OCI-LY7 (cell line): ENCODE measurements at regions not wholly inside any gene's neighbourhood (a gene's known extent, or its start where the extent isn't known, plus 50 kb on each side); places are given as distances from the start of the nearest gene placed in this dataset.

Source experiments
- BruUV-seq: library from RNA; stranded (reverse); fragments of 400-500 nt; replicated peaks from 2 replicates; lab custom pipeline; 2021; lab: Mats Ljungman, UMichigan
- CTCF ChIA-PET: fragments of 300-600 bp; sonication (Branson Sonifier 250); formaldehyde crosslinking; loops from one replicate; lab custom pipeline; 2022; ENCODE audit warnings: antibody characterized with exemption; ENCODE audit not compliant: unreplicated experiment; lab: Charles Lee
- POLR2A ChIA-PET: fragments of 300-600 bp; sonication (Branson Sonifier 250); formaldehyde crosslinking; loops from one replicate; lab custom pipeline; 2022; ENCODE audit warnings: antibody characterized with exemption; lab: Charles Lee
- DNase-seq: peaks from one replicate; pipeline ENCODE4 v3.0.0-alpha.2; 2015; ENCODE audit warnings: low spot score
- H2AFZ ChIP-seq: fragments of 200-600 bp; sonication (generic), shearing (Covaris generic); 2 replicates; pipeline ENCODE4 v1.6.1; 2014; ENCODE audit warnings: mild to moderate bottlenecking, antibody characterized with exemption, low read length, moderate library complexity
- H3K27ac ChIP-seq: fragments of 200-600 bp; sonication (generic); 2 replicates; pipeline ENCODE4 v1.5.1; 2014; ENCODE audit warnings: mixed run types, low read depth, mild to moderate bottlenecking, moderate library complexity, low read length, inconsistent platforms; ENCODE audit not compliant: poor library complexity, severe bottlenecking
- H3K36me3 ChIP-seq: fragments of 200-600 bp; sonication (generic); 2 replicates; pipeline ENCODE4 v1.6.1; 2014; ENCODE audit warnings: mild to moderate bottlenecking, antibody characterized with exemption, low read length, moderate library complexity, mixed read lengths; ENCODE audit not compliant: insufficient read depth
- H3K4me1 ChIP-seq: fragments of 200-600 bp; sonication (generic); 2 replicates; pipeline ENCODE4 v1.5.1; 2014; ENCODE audit warnings: mild to moderate bottlenecking, low read length; ENCODE audit not compliant: insufficient read depth, poor library complexity, severe bottlenecking
- H3K4me2 ChIP-seq: fragments of 200-600 bp; sonication (generic); 2 replicates; pipeline ENCODE4 v1.6.1; 2014; ENCODE audit warnings: mild to moderate bottlenecking, low read length
- H3K4me3 ChIP-seq: fragments of 200-600 bp; sonication (generic); 2 replicates; pipeline ENCODE4 v1.5.1; 2014; ENCODE audit warnings: mild to moderate bottlenecking, low read depth, low read length; ENCODE audit not compliant: poor library complexity, severe bottlenecking
- H3K79me2 ChIP-seq: fragments of 200-600 bp; sonication (generic); 2 replicates; pipeline ENCODE4 v1.6.1; 2016; ENCODE audit warnings: low read depth, mild to moderate bottlenecking, low read length, moderate library complexity, mixed read lengths; ENCODE audit not compliant: insufficient read depth
- H3K9me2 ChIP-seq: fragments of 200-600 bp; sonication (generic); 2 replicates; pipeline ENCODE4 v1.6.1; 2016; ENCODE audit warnings: mild to moderate bottlenecking, low read length, mixed read lengths; ENCODE audit not compliant: insufficient read depth
- H3K9me3 ChIP-seq: fragments of 200-600 bp; sonication (generic); 2 replicates; pipeline ENCODE4 v1.6.1; 2014; ENCODE audit warnings: mild to moderate bottlenecking, mixed run types, low read length, mixed read lengths
- H4K20me1 ChIP-seq: fragments of 200-600 bp; sonication (generic); 2 replicates; pipeline ENCODE4 v1.6.1; 2014; ENCODE audit warnings: mild to moderate bottlenecking, antibody characterized with exemption, low read length, moderate library complexity, mixed read lengths; ENCODE audit not compliant: insufficient read depth
- EZH2phosphoT487 ChIP-seq: fragments of 200-600 bp; sonication (generic); IDR thresholded peaks from 2 replicates; pipeline ENCODE4 v1.6.1; 2018; ENCODE audit warnings: low read depth, borderline replicate concordance, mild to moderate bottlenecking, mixed run types, antibody characterized with exemption, low read length, moderate library complexity, mixed read lengths
- intact Hi-C: fragments of 100-400 bp; cut with micrococcal nuclease; formaldehyde crosslinking; loops from one replicate; pipeline ENCODE4 v1.10.0; 2022; ENCODE audit not compliant: unreplicated experiment
- TF ChIP-seq, protein P1 (sequence below): fragments of 200-600 bp; sonication (generic); conservative IDR thresholded peaks from 2 replicates; pipeline ENCODE4 v1.5.1; 2014; ENCODE audit warnings: mild to moderate bottlenecking, antibody characterized with exemption, low read length, moderate library complexity, mixed read lengths

DNA sequence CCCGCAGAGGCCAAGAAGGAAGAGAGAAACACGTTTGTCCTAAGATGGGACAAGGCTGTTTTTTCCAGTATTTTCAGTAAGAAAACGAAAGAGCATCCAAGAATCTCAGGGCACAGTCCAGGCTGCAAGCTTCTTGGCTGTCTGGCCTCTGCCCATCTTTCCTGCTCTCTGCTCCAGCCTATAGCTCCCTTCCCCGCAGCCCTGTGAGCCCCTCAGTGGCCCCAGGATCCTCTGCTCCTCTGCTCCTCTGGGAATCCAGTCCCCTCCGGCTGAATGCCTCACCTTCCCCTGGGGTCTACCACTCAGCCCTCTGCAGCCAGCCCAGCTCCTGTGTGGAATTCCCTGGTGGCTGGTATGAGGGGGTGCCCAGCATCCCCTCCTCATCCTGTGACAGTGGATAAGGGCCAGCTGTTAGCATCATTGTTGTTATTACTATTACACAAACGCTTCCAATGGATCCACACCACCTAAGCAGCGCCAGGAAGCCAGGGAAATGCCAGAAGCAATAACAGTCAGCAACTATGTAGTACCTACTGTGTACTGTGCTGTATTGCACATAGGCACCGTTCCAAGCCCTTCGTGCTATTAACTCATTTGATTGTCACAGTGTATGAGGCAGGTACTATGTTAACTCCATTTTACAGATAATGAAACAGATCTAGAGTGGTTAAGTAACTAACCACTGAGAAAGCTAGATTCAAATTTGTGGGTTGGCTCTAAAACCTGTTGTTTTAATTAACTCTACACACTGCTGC is 60.3 kb upstream of the PTPN1 start:
- no peak for TF ChIP-seq EZH2phosphoT487
- TF ChIP-seq, protein P1, sequence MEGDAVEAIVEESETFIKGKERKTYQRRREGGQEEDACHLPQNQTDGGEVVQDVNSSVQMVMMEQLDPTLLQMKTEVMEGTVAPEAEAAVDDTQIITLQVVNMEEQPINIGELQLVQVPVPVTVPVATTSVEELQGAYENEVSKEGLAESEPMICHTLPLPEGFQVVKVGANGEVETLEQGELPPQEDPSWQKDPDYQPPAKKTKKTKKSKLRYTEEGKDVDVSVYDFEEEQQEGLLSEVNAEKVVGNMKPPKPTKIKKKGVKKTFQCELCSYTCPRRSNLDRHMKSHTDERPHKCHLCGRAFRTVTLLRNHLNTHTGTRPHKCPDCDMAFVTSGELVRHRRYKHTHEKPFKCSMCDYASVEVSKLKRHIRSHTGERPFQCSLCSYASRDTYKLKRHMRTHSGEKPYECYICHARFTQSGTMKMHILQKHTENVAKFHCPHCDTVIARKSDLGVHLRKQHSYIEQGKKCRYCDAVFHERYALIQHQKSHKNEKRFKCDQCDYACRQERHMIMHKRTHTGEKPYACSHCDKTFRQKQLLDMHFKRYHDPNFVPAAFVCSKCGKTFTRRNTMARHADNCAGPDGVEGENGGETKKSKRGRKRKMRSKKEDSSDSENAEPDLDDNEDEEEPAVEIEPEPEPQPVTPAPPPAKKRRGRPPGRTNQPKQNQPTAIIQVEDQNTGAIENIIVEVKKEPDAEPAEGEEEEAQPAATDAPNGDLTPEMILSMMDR = no peak
- ChIA-PET CTCF (interaction anchor here (0.5 kb wide), 1 partner anchor 263 kb away, joined by 7 read pairs; no protein-coding TSS in a partner anchor), POLR2A (no interaction called here)
- BruUV-seq = no TSS peak
- Histone ChIP-seq H3K79me2 (no peaks in the 10 kb centered on the region), H2AFZ (no peak overlapping the region), H3K4me2 (no peak overlapping the region), H3K9me3 (no peaks in the 10 kb centered on the region), H3K4me1 (no peaks in the 10 kb centered on the region), H3K9me2 (no peaks in the 10 kb centered on the region), H3K27ac (no peak overlapping the region), H3K4me3 (no peak overlapping the region), H3K36me3 (no peaks in the 10 kb centered on the region), H4K20me1 (no peaks in the 10 kb centered on the region)
- no peak for DNase-seq
- intact Hi-C loops = no loop called here

DNA sequence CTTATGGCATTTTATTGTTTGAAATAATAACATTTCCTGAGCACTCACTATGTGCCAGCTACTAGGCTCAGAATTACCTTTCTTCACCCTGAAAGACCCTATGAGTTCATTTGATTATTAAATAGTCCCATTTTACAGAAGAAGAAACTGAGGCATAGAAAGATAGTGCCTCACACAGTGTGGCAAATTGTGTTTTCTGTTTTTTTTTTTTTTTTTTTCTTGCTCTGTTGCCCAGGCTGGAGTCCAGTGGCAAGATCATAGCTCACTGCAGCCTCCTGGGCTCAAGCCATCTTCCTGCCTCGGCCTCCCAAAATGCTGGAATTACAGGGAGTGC is 59.7 kb upstream of the PTPN1 start:
- DNase-seq = no peak
- TF ChIP-seq, protein P1 = no peak
- TF ChIP-seq EZH2phosphoT487 = no peak
- Histone ChIP-seq H3K9me2 (no peaks in the 10 kb centered on the region), H3K4me1 (no peaks in the 10 kb centered on the region), H3K79me2 (no peaks in the 10 kb centered on the region), H3K36me3 (no peaks in the 10 kb centered on the region), H3K4me3 (no peak overlapping the region), H4K20me1 (no peaks in the 10 kb centered on the region), H3K4me2 (no peak overlapping the region), H2AFZ (no peak overlapping the region), H3K9me3 (no peaks in the 10 kb centered on the region), H3K27ac (no peak overlapping the region)
- ChIA-PET CTCF (interaction anchor here (0.5 kb wide), 1 partner anchor 263 kb away, joined by 7 read pairs; no protein-coding TSS in a partner anchor), POLR2A (no interaction called here)
- no TSS peak for BruUV-seq
- intact Hi-C loops = no loop called here
